Astrocyte (in vitro differentiated cells and primary cell): ENCODE measurements at regions not wholly inside any gene's neighbourhood (a gene's known extent, or its start where the extent isn't known, plus 50 kb on each side); places are given as distances from the start of the nearest gene placed in this dataset.

Experiments
- DNase-seq: peaks from one replicate; pipeline ENCODE4 v3.0.0-alpha.2; 2010; ENCODE audit warnings: low read depth
- FAIRE-seq: peaks from 2 replicates; lab custom pipeline; 2011; peaks lifted over from hg19 to GRCh38; lab: Jason Lieb, UNC
- H2AFZ ChIP-seq: 2 replicates; pipeline ENCODE4 v1.6.0; 2012; ENCODE audit warnings: low read depth, low read length, inconsistent platforms
- H3K27ac ChIP-seq: 2 replicates; pipeline ENCODE4 v1.5.1; 2011; ENCODE audit warnings: low read depth, low read length, inconsistent platforms
- H3K27me3 ChIP-seq: 2 replicates; pipeline ENCODE4 v1.6.0; 2011; ENCODE audit warnings: low read length, inconsistent platforms; ENCODE audit not compliant: insufficient read depth
- H3K36me3 ChIP-seq: 2 replicates; pipeline ENCODE4 v1.5.1; 2011; ENCODE audit warnings: low read length, inconsistent platforms; ENCODE audit not compliant: insufficient read depth
- H3K4me1 ChIP-seq: 2 replicates; pipeline ENCODE4 v1.5.1; 2011; ENCODE audit warnings: low read length, inconsistent platforms; ENCODE audit not compliant: insufficient read depth
- H3K4me2 ChIP-seq: 2 replicates; pipeline ENCODE4 v1.6.0; 2012; ENCODE audit warnings: low read length, inconsistent platforms
- H3K4me3 ChIP-seq: 2 replicates; pipeline ENCODE4 v1.5.1; 2011; ENCODE audit warnings: low read depth, mild to moderate bottlenecking, low read length, inconsistent platforms; ENCODE audit not compliant: insufficient read depth
- H3K79me2 ChIP-seq: 2 replicates; pipeline ENCODE4 v1.6.0; 2012; ENCODE audit warnings: mild to moderate bottlenecking, low read length, inconsistent platforms; ENCODE audit not compliant: insufficient read depth
- H3K9ac ChIP-seq: 2 replicates; pipeline ENCODE4 v1.6.0; 2012; ENCODE audit warnings: mild to moderate bottlenecking, low read length, inconsistent platforms
- H3K9me3 ChIP-seq: 2 replicates; pipeline ENCODE4 v1.5.1; 2012; ENCODE audit warnings: low read depth, mild to moderate bottlenecking, low read length, inconsistent platforms; ENCODE audit not compliant: insufficient read depth
- H4K20me1 ChIP-seq: 2 replicates; pipeline ENCODE4 v1.6.0; 2012; ENCODE audit warnings: low read length, inconsistent platforms; ENCODE audit not compliant: insufficient read depth
- H3K27ac Mint-ChIP-seq: one replicate; pipeline ENCODE4 v1.8.0; 2021; ENCODE audit warnings: mild to moderate bottlenecking, mixed read lengths; ENCODE audit not compliant: unreplicated experiment
- H3K27me3 Mint-ChIP-seq: one replicate; pipeline ENCODE4 v1.8.0; 2021; ENCODE audit warnings: low read depth, mixed read lengths; ENCODE audit not compliant: unreplicated experiment
- H3K36me3 Mint-ChIP-seq: one replicate; pipeline ENCODE4 v1.8.0; 2021; ENCODE audit warnings: low read depth, mixed read lengths; ENCODE audit not compliant: unreplicated experiment
- H3K4me1 Mint-ChIP-seq: one replicate; pipeline ENCODE4 v1.8.0; 2021; ENCODE audit warnings: low read depth, mixed read lengths; ENCODE audit not compliant: unreplicated experiment
- H3K4me3 Mint-ChIP-seq: one replicate; pipeline ENCODE4 v1.8.0; 2021; ENCODE audit warnings: mild to moderate bottlenecking, moderate library complexity, mixed read lengths; ENCODE audit not compliant: unreplicated experiment
- H3K9me3 Mint-ChIP-seq: one replicate; pipeline ENCODE4 v1.8.0; 2021; ENCODE audit warnings: mild to moderate bottlenecking, mixed read lengths; ENCODE audit not compliant: unreplicated experiment
- CTCF ChIP-seq: IDR thresholded peaks from 2 replicates; pipeline ENCODE4 v1.5.1; 2011; ENCODE audit warnings: low read depth, mild to moderate bottlenecking, inconsistent platforms, low read length, moderate library complexity; ENCODE audit not compliant: insufficient read depth
- EZH2 ChIP-seq: IDR thresholded peaks from 2 replicates; pipeline ENCODE4 v1.6.1; 2012; ENCODE audit warnings: mild to moderate bottlenecking, low read length, inconsistent platforms; ENCODE audit not compliant: insufficient read depth

GRCh38 chr21:43343095-43343991 is 83.6 kb downstream of the SIK1 start:
- Histone ChIP-seq H3K4me3 (no peak overlapping the region), H2AFZ (no peak overlapping the region), H3K27ac (no peak overlapping the region), H3K4me1 (peaks cover 28% of the 10 kb centered on the region), H3K27me3 (no peaks in the 10 kb centered on the region), H3K9ac (no peak overlapping the region), H3K79me2 (no peaks in the 10 kb centered on the region), H3K4me2 (no peak overlapping the region), H4K20me1 (no peaks in the 10 kb centered on the region), H3K9me3 (no peaks in the 10 kb centered on the region), H3K36me3 (no peaks in the 10 kb centered on the region)
- no peak overlapping the region for H3K4me3 Mint-ChIP-seq
- peaks cover 2% of the 10 kb centered on the region for H3K27me3 Mint-ChIP-seq
- no peak for FAIRE-seq
- no peaks in the 10 kb centered on the region for H3K36me3 Mint-ChIP-seq
- DNase-seq = no peak
- peaks cover 11% of the 10 kb centered on the region for H3K4me1 Mint-ChIP-seq
- TF ChIP-seq CTCF (no peak), EZH2 (no peak)
- no peaks in the 10 kb centered on the region for H3K9me3 Mint-ChIP-seq
- no peak overlapping the region for H3K27ac Mint-ChIP-seq

GRCh38 chr21:43342301-43342881 is 84.5 kb downstream of the SIK1 start:
- Histone ChIP-seq H3K4me3 (no peak overlapping the region), H3K4me2 (no peak overlapping the region), H3K9ac (no peak overlapping the region), H3K9me3 (no peaks in the 10 kb centered on the region), H4K20me1 (no peaks in the 10 kb centered on the region), H3K27ac (no peak overlapping the region), H3K79me2 (no peaks in the 10 kb centered on the region), H3K27me3 (no peaks in the 10 kb centered on the region), H2AFZ (no peak overlapping the region), H3K4me1 (peaks cover 28% of the 10 kb centered on the region), H3K36me3 (no peaks in the 10 kb centered on the region)
- no peak overlapping the region for H3K4me3 Mint-ChIP-seq
- no peaks in the 10 kb centered on the region for H3K36me3 Mint-ChIP-seq
- H3K4me1 Mint-ChIP-seq = peaks cover 11% of the 10 kb centered on the region
- DNase-seq (no peak), FAIRE-seq (no peak)
- H3K27ac Mint-ChIP-seq = no peak overlapping the region
- no peaks in the 10 kb centered on the region for H3K9me3 Mint-ChIP-seq
- no peak for TF ChIP-seq CTCF
- TF ChIP-seq EZH2 = no peak
- H3K27me3 Mint-ChIP-seq = peaks cover 2% of the 10 kb centered on the region
